SU-DHL-6 (cell line): ENCODE measurements at regions not wholly inside any gene's neighbourhood (a gene's known extent, or its start where the extent isn't known, plus 50 kb on each side); places are given as distances from the start of the nearest gene placed in this dataset.

Source experiments
- H2AFZ ChIP-seq: fragments of 200-600 bp; sonication (generic); 2 replicates; pipeline ENCODE4 v1.6.1; 2014; ENCODE audit warnings: low read depth, mild to moderate bottlenecking, moderate library complexity, mixed read lengths, antibody characterized with exemption, low read length; ENCODE audit not compliant: severe bottlenecking
- H3F3A ChIP-seq: fragments of 200-600 bp; shearing (Covaris generic); 2 replicates; pipeline ENCODE4 v1.6.0; 2016; ENCODE audit warnings: antibody characterized with exemption, mild to moderate bottlenecking; ENCODE audit not compliant: insufficient read depth
- H3K27ac ChIP-seq: fragments of 200-600 bp; sonication (generic); 2 replicates; pipeline ENCODE4 v1.5.1; 2016; ENCODE audit warnings: low read depth, mild to moderate bottlenecking, low read length, moderate library complexity, mixed read lengths
- H3K27me3 ChIP-seq: fragments of 200-600 bp; sonication (generic), shearing (Covaris generic); 2 replicates; pipeline ENCODE4 v1.6.0; 2014; ENCODE audit warnings: mild to moderate bottlenecking, low read length
- H3K36me3 ChIP-seq: fragments of 200-600 bp; sonication (generic); 2 replicates; pipeline ENCODE4 v1.6.1; 2014; ENCODE audit warnings: mild to moderate bottlenecking, low read length, mixed read lengths
- H3K4me2 ChIP-seq: fragments of 300-600, 200-600 bp; shearing (Covaris generic), sonication (generic); 2 replicates; pipeline ENCODE4 v1.6.0; 2014; ENCODE audit warnings: low read length, low read depth, mild to moderate bottlenecking; ENCODE audit not compliant: poor library complexity, severe bottlenecking
- H3K4me3 ChIP-seq: fragments of 200-600 bp; sonication (generic); 2 replicates; pipeline ENCODE4 v1.5.1; 2014; ENCODE audit warnings: antibody characterized with exemption, low read length, mild to moderate bottlenecking, mixed read lengths; ENCODE audit not compliant: insufficient read depth, poor library complexity, severe bottlenecking
- H3K79me2 ChIP-seq: fragments of 200-600 bp; sonication (generic); 2 replicates; pipeline ENCODE4 v1.6.1; 2014; ENCODE audit warnings: mild to moderate bottlenecking, low read length, moderate library complexity; ENCODE audit not compliant: insufficient read depth
- H3K9ac ChIP-seq: fragments of 200-600 bp; sonication (generic); 2 replicates; pipeline ENCODE4 v1.7.0; 2014; ENCODE audit warnings: mild to moderate bottlenecking, low read length
- H3K9me2 ChIP-seq: fragments of 200-600 bp; sonication (generic); replicated peaks from 2 replicates; pipeline ENCODE4 v1.6.1; 2014; ENCODE audit warnings: low read length; ENCODE audit not compliant: insufficient read depth
- H3K9me3 ChIP-seq: fragments of 200-600 bp; sonication (generic); 2 replicates; pipeline ENCODE4 v1.6.1; 2014; ENCODE audit warnings: low read length, mixed read lengths; ENCODE audit not compliant: insufficient read depth
- H4K20me1 ChIP-seq: fragments of 200-600 bp; sonication (generic); 2 replicates; pipeline ENCODE4 v1.6.1; 2014; ENCODE audit warnings: low read depth, mild to moderate bottlenecking, antibody characterized with exemption, low read length, moderate library complexity, mixed read lengths
- EZH2phosphoT487 ChIP-seq: fragments of 200-600 bp; sonication (generic), shearing (Covaris generic); conservative IDR thresholded peaks from 2 replicates; pipeline ENCODE4 v1.6.1; 2018; ENCODE audit warnings: mild to moderate bottlenecking, antibody characterized with exemption, low read length, moderate library complexity, mixed read lengths
- TF ChIP-seq, protein P1 (sequence below): fragments of 200-600 bp; sonication (generic); IDR thresholded peaks from one replicate; pipeline ENCODE4 v1.5.1; 2017; ENCODE audit warnings: antibody characterized with exemption, mild to moderate bottlenecking, low read length, moderate library complexity; ENCODE audit not compliant: insufficient read depth, poor library complexity, severe bottlenecking

GRCh38 chr6:15882915-15883314, 220.1 kb upstream of the DTNBP1 start:
- no peak for TF ChIP-seq EZH2phosphoT487
- TF ChIP-seq, protein P1, sequence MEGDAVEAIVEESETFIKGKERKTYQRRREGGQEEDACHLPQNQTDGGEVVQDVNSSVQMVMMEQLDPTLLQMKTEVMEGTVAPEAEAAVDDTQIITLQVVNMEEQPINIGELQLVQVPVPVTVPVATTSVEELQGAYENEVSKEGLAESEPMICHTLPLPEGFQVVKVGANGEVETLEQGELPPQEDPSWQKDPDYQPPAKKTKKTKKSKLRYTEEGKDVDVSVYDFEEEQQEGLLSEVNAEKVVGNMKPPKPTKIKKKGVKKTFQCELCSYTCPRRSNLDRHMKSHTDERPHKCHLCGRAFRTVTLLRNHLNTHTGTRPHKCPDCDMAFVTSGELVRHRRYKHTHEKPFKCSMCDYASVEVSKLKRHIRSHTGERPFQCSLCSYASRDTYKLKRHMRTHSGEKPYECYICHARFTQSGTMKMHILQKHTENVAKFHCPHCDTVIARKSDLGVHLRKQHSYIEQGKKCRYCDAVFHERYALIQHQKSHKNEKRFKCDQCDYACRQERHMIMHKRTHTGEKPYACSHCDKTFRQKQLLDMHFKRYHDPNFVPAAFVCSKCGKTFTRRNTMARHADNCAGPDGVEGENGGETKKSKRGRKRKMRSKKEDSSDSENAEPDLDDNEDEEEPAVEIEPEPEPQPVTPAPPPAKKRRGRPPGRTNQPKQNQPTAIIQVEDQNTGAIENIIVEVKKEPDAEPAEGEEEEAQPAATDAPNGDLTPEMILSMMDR = no peak
- Histone ChIP-seq H4K20me1 (no peaks in the 10 kb centered on the region), H3K27ac (no peak overlapping the region), H3K9me3 (no peaks in the 10 kb centered on the region), H3K9ac (no peak overlapping the region), H3K9me2 (no peaks in the 10 kb centered on the region), H3K79me2 (no peaks in the 10 kb centered on the region), H3K36me3 (no peaks in the 10 kb centered on the region), H3K27me3 (no peaks in the 10 kb centered on the region; the same call in 1 of the 2 replicates), H2AFZ (no peak overlapping the region), H3K4me2 (no peak overlapping the region), H3K4me3 (no peak overlapping the region), H3F3A (no peaks in the 10 kb centered on the region)

GRCh38 chr6:15882345-15882744, 219.5 kb upstream of the DTNBP1 start:
- Histone ChIP-seq H4K20me1 (no peaks in the 10 kb centered on the region), H3K4me2 (no peak overlapping the region), H3K9me3 (no peaks in the 10 kb centered on the region), H3K79me2 (no peaks in the 10 kb centered on the region), H3K9me2 (no peaks in the 10 kb centered on the region), H2AFZ (no peak overlapping the region), H3K27me3 (no peaks in the 10 kb centered on the region; the same call in 1 of the 2 replicates), H3K4me3 (no peak overlapping the region), H3K9ac (no peak overlapping the region), H3F3A (no peaks in the 10 kb centered on the region), H3K27ac (no peak overlapping the region), H3K36me3 (no peaks in the 10 kb centered on the region)
- TF ChIP-seq, protein P1 = no peak
- no peak for TF ChIP-seq EZH2phosphoT487

DNA sequence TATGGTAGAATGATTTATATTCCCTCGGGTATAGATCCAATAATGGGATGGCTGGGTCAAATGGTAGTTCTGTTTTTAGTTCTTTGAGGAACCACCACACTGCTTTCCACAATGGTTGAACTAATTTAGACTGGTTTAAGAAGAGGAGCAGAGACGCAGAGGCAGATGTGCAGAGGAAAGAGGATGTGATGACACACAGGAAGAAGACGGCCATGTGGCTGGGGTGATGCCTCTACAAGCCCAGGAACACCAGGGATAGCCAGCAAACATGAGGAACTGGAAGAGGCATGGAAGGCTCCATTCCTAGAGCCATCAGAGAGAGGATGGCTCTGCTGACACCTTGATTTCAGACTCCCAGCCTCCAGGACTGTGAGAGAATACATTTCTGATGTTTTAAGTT, 218.3 kb upstream of the DTNBP1 start:
- Histone ChIP-seq H3K79me2 (no peaks in the 10 kb centered on the region), H3K9me2 (no peaks in the 10 kb centered on the region), H3K4me2 (no peak overlapping the region), H3F3A (no peaks in the 10 kb centered on the region), H2AFZ (no peak overlapping the region), H3K27ac (no peak overlapping the region), H3K27me3 (no peaks in the 10 kb centered on the region), H3K4me3 (no peak overlapping the region), H3K36me3 (no peaks in the 10 kb centered on the region), H3K9me3 (no peaks in the 10 kb centered on the region), H3K9ac (no peak overlapping the region), H4K20me1 (no peaks in the 10 kb centered on the region)
- TF ChIP-seq, protein P1 = no peak
- no peak for TF ChIP-seq EZH2phosphoT487
